Left lung (tissue), 4 donors: ENCODE measurements at regions not wholly inside any gene's neighbourhood (a gene's known extent, or its start where the extent isn't known, plus 50 kb on each side); places are given as distances from the start of the nearest gene placed in this dataset.

ENCODE experiments used
- ATAC-seq: fragments of 200-7000 bp; cut with Tn5 transposase; one replicate; pipeline ENCODE4 v1.9.1; 2020; ENCODE audit warnings: moderate library complexity
- DNase-seq, 4 donors: peaks; one replicate each; pipeline ENCODE4 v3.0.0-alpha.2; 2013 to 2020
- H3K27ac ChIP-seq, 2 donors: fragments of 200-600 bp; sonication (generic) in 1 of 2; one replicate each; pipeline versions ENCODE4 v1.5.0 to v1.8.0; 2020 to 2021
- H3K27me3 ChIP-seq, 2 donors: fragments of 200-600 bp; sonication (generic) in 1 of 2; one replicate each; pipeline versions ENCODE4 v1.5.0 to v1.8.0; 2020 to 2021
- H3K36me3 ChIP-seq, 2 donors: fragments of 200-600 bp; sonication (generic) in 1 of 2; one replicate each; pipeline versions ENCODE4 v1.5.0 to v1.8.0; 2020 to 2021
- H3K4me1 ChIP-seq, 2 donors: fragments of 200-600 bp; one replicate each; pipeline ENCODE4 v1.8.0; 2021
- H3K4me3 ChIP-seq, 2 donors: fragments of 200-600 bp; sonication (generic) in 1 of 2; one replicate each; pipeline versions ENCODE4 v1.5.0 to v1.8.0; 2020 to 2021; ENCODE audit warnings: mild to moderate bottlenecking in 1 of 2
- H3K9me3 ChIP-seq, 2 donors: fragments of 200-600 bp; sonication (generic) in 1 of 2; one replicate each; pipeline versions ENCODE4 v1.5.0 to v1.8.0; 2020 to 2021
- intact Hi-C, 2 donors: fragments of 100-400 bp; cut with DNase I; formaldehyde crosslinking; loops; one replicate each; pipeline versions ENCODE4 v1.11.2 to v1.14.2; 2022
- TF ChIP-seq, protein P1 (sequence below), 2 donors: fragments of 200-600 bp; sonication (generic) in 1 of 2; IDR thresholded peaks; one replicate each; pipeline versions ENCODE4 v1.5.0 to v1.8.0; 2021; ENCODE audit warnings: antibody characterized with exemption in 2 of 2
- donor health status: DM: no; HTN: yes; CAD: no.
- donor health status: DM: no; HTN: no; CAD: no.

DNA sequence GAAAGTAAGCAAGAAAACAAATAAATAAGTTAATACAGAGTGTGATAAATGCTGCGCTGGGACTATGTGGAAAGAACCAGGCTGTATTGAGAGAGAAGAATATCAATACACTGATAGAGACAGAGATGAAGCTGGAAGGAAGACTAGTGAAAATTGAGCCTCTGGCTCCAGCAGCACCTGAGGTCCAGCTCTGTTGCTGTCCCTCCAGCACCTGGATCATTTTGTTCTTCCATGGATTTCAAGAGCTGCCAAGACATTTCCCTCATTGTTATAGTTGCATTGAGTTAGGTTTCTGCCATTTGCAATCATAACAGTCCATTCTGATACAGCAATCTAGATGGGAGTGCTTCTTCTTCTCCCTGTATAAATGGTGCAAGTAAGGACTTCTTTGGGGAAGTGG, 242.7 kb upstream of the FGGY start:
- ATAC-seq (no peak), DNase-seq (no peak)
- peaks cover 7 to 9% of the 10 kb centered on the region in 2 donors for H3K4me1 ChIP-seq
- H3K27ac ChIP-seq = no peak overlapping the region
- H3K9me3 ChIP-seq = no peaks in the 10 kb centered on the region
- intact Hi-C loops = no loop called here
- no peaks in the 10 kb centered on the region for H3K27me3 ChIP-seq
- H3K36me3 ChIP-seq = no peaks in the 10 kb centered on the region
- TF ChIP-seq, protein P1, sequence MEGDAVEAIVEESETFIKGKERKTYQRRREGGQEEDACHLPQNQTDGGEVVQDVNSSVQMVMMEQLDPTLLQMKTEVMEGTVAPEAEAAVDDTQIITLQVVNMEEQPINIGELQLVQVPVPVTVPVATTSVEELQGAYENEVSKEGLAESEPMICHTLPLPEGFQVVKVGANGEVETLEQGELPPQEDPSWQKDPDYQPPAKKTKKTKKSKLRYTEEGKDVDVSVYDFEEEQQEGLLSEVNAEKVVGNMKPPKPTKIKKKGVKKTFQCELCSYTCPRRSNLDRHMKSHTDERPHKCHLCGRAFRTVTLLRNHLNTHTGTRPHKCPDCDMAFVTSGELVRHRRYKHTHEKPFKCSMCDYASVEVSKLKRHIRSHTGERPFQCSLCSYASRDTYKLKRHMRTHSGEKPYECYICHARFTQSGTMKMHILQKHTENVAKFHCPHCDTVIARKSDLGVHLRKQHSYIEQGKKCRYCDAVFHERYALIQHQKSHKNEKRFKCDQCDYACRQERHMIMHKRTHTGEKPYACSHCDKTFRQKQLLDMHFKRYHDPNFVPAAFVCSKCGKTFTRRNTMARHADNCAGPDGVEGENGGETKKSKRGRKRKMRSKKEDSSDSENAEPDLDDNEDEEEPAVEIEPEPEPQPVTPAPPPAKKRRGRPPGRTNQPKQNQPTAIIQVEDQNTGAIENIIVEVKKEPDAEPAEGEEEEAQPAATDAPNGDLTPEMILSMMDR (IDR thresholded peaks at IDR 0.05) = no peak
- no peak overlapping the region for H3K4me3 ChIP-seq

DNA sequence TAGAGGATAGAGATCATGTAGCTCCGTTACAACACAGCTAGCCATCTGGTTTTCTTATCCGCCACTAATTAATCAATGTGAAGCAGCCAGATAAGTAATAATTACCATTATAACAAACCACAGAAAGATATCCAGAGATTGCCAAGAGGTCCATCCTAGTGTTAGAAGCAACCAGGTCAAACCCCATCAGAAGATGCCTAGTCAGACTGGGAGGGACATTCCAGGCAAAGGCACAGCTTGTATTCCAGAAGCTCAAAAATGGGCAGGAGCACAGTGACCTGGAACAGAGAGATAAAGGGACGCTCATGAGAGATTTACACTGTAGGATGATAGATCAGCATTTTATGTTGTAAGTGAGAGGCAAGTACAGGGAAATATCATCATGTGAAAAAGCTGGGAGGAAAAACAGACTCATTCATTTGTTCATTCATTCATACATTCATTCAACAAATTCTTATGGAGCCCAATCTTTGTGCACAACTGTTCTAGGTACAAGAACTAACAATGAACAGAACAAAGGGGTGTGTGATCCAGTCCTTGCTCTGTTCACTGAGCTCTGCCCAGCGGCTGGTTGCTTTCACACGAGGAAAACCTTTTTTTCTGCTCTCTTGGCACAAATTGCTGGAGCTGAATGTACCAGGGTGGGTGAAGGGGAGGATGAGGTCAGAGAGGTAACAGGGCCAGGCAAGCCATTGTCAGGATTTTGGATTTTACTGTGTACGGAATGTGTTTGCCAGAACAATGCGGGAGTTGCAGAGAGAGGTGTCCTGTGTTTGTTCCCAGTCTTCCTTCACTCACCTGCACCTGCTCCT, 240.8 kb upstream of the FGGY start:
- intact Hi-C loops = no loop called here
- ATAC-seq (no peak), DNase-seq (no peak)
- Histone ChIP-seq H3K4me1 (peaks cover 7 to 9% of the 10 kb centered on the region in 2 donors), H3K4me3 (no peak overlapping the region), H3K27me3 (no peaks in the 10 kb centered on the region), H3K36me3 (no peaks in the 10 kb centered on the region), H3K27ac (peak overlapping the region; percentile 55 to 70), H3K9me3 (no peaks in the 10 kb centered on the region)
- TF ChIP-seq, protein P1 (IDR thresholded peaks at IDR 0.05) = no peak

DNA sequence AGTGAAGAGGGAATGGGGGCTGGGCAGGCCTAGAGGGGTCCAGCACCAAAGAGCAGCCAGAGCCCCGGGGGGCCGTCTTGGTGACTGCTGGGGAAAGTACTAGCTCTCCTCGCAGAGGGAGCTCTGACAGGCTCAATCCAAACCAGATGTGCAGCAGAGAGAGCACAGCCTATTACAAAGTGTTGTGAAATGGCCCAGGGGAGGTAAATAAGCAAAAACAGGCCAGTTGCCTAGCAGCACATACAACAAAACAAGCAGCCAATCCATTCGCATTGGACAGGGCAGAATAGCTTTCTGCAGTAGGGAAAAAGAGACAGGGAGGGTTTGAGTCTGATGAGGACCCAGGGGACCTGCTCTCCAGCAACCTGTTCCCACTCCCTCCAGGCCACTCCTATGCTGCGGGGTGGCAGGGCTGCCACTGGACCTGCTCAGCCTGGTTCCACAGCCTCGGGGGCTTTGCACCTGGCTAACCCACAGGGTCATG, 239.6 kb upstream of the FGGY start:
- peak overlapping the region; percentile 55 to 70 for H3K27ac ChIP-seq
- H3K4me1 ChIP-seq = peaks cover 7 to 9% of the 10 kb centered on the region in 2 donors
- TF ChIP-seq, protein P1 (IDR thresholded peaks at IDR 0.05) = no peak
- DNase-seq (peak; percentile 68 to 96 (median 84)), ATAC-seq (peak; percentile 82)
- intact Hi-C loops = no loop called here
- no peaks in the 10 kb centered on the region for H3K9me3 ChIP-seq
- H3K27me3 ChIP-seq = no peaks in the 10 kb centered on the region
- H3K36me3 ChIP-seq = no peaks in the 10 kb centered on the region
- H3K4me3 ChIP-seq = no peak overlapping the region

DNA sequence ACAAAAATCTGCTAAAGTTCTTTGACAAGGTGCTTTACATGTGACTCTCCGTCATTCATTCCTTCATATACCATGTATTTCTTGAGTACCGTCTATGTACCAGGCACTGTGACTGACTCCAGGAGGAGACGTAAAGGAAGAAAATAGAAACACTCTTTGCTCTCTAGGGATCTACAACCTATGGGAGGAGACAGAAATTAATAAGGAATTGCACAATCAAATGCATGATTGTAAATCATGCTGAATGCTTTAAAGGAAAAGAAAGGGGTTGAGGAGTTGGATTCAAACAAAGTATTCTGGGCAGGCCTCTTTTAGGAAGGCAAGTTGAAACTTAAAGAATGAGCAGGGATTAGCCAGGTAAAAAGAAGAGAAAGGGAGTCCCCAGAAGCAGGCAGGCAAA, 239.1 kb upstream of the FGGY start:
- ATAC-seq = peak; percentile 3
- Histone ChIP-seq H3K27me3 (no peaks in the 10 kb centered on the region), H3K4me3 (no peak overlapping the region), H3K4me1 (peaks cover 8 to 9% of the 10 kb centered on the region in 2 donors), H3K36me3 (no peaks in the 10 kb centered on the region), H3K27ac (peak overlapping the region; percentile 55 to 70), H3K9me3 (no peaks in the 10 kb centered on the region)
- intact Hi-C loops = no loop called here
- DNase-seq = no peak
- TF ChIP-seq, protein P1 (IDR thresholded peaks at IDR 0.05) = no peak

DNA sequence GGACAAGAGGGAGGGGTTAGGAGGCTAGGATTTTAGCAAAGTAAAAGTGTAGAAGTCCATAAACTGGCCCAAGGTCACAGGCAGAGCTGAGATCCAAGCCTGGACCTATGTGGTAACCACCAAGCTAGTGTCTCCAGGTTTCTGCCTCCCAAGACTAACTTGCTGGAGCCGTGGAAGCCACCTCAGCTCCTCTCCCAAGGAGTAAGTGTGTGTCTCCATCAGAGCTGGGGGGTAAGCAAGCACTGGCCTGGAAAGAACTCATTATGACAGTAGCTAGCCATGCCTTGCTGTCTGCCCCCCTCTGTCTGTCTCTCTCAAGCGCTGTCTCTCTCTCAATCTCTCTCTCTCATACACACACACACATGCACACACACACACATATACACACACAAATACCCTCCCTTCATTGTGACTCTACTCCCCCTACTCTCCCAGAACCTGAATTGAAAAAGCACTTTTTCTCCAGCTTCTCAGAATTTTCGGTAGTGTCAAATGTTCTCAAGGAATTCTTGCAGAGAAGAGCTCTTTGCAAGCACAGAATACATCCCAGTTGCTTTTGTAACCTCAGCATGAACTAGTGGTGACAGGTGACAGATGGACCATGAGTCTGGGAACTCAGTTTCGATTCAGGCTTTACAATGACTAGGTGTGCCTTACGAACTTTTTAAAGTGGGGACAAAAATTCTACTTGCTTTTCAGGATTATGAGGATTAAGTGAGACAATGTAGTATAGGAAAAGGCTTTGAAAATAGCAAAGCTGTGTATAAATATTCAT, 238.0 kb upstream of the FGGY start:
- H3K36me3 ChIP-seq = no peaks in the 10 kb centered on the region
- H3K4me1 ChIP-seq = peaks cover 9 to 17% of the 10 kb centered on the region in 2 donors
- TF ChIP-seq, protein P1 (IDR thresholded peaks at IDR 0.05) = no peak
- intact Hi-C loops = no loop called here
- ATAC-seq (no peak), DNase-seq (no peak)
- no peaks in the 10 kb centered on the region for H3K27me3 ChIP-seq
- no peak overlapping the region for H3K4me3 ChIP-seq
- no peak overlapping the region for H3K27ac ChIP-seq
- no peaks in the 10 kb centered on the region for H3K9me3 ChIP-seq
